Neural crest cell (in vitro differentiated cells): ENCODE measurements at regions not wholly inside any gene's neighbourhood (a gene's known extent, or its start where the extent isn't known, plus 50 kb on each side); places are given as distances from the start of the nearest gene placed in this dataset.

Experiments used
- DNase-seq: peaks from one replicate; pipeline ENCODE4 v3.0.0; 2021; ENCODE audit warnings: low read depth, mixed read lengths, low spot score
- H3K27ac Mint-ChIP-seq: one replicate; pipeline ENCODE4 v1.8.0; 2021; ENCODE audit warnings: mild to moderate bottlenecking, mixed read lengths; ENCODE audit not compliant: unreplicated experiment
- H3K27me3 Mint-ChIP-seq: 2 replicates; pipeline ENCODE4 v1.8.0; 2021; ENCODE audit warnings: low read depth, mild to moderate bottlenecking, mixed read lengths
- H3K36me3 Mint-ChIP-seq: 2 replicates; pipeline ENCODE4 v1.8.0; 2021; ENCODE audit warnings: low read depth, mild to moderate bottlenecking, mixed read lengths
- H3K4me1 Mint-ChIP-seq: 2 replicates; pipeline ENCODE4 v1.8.0; 2021; ENCODE audit warnings: mixed read lengths
- H3K4me3 Mint-ChIP-seq: one replicate; pipeline ENCODE4 v1.8.0; 2021; ENCODE audit warnings: mild to moderate bottlenecking, mixed read lengths
- H3K9me3 Mint-ChIP-seq: 2 replicates; pipeline ENCODE4 v1.8.0; 2021; ENCODE audit warnings: mixed read lengths
- TF ChIP-seq, protein P1 (sequence below): fragments of 200-600 bp; sonication (generic); conservative IDR thresholded peaks from 2 replicates; pipeline ENCODE4 v1.5.0; 2021; ENCODE audit warnings: antibody characterized with exemption, mild to moderate bottlenecking

DNA sequence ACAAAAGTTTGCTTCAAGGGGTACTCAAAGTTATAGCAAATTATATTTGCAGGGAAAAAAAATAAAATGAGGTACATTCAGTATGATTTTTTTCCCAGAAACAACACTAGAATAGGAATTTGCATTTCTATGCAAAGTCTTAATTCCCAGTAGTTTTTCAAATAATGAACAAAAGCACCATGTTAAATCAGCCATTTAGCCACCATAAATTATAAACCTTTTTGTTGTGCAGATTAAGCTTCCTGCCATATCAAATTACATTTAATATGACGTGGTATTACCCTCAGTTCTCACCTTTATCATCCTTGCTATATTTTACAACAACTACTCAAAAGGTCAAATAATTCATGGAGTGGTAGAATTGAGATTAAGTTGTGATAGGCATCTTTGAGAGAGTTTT, 136.6 kb upstream of the FRY start:
- Mint-ChIP-seq H3K36me3 (no peaks in the 10 kb centered on the region), H3K4me1 (peaks cover 11% of the 10 kb centered on the region), H3K27me3 (no peaks in the 10 kb centered on the region), H3K9me3 (no peaks in the 10 kb centered on the region), H3K27ac (no peak overlapping the region), H3K4me3 (no peak overlapping the region)
- TF ChIP-seq, protein P1, sequence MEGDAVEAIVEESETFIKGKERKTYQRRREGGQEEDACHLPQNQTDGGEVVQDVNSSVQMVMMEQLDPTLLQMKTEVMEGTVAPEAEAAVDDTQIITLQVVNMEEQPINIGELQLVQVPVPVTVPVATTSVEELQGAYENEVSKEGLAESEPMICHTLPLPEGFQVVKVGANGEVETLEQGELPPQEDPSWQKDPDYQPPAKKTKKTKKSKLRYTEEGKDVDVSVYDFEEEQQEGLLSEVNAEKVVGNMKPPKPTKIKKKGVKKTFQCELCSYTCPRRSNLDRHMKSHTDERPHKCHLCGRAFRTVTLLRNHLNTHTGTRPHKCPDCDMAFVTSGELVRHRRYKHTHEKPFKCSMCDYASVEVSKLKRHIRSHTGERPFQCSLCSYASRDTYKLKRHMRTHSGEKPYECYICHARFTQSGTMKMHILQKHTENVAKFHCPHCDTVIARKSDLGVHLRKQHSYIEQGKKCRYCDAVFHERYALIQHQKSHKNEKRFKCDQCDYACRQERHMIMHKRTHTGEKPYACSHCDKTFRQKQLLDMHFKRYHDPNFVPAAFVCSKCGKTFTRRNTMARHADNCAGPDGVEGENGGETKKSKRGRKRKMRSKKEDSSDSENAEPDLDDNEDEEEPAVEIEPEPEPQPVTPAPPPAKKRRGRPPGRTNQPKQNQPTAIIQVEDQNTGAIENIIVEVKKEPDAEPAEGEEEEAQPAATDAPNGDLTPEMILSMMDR = no peak
- no peak for DNase-seq

DNA sequence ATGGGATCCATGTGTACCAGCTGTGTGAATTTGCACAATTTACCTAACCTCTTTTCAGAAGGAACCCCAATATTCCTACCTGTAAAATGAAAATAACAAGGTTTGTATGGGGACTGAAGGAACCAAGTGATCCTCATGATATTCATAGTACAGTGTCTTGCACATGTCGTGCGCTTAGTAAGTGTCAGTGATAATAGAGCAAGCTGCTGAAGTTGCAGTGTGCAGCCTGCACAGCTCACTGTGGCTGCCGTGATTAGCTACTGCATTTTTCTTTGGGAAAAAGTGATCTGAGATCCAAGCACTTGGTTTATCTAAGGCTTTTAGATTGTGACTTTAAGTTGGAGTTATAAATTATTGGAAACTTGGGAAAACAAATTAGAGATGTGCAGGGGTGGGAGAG, 135.9 kb upstream of the FRY start:
- H3K9me3 Mint-ChIP-seq = no peaks in the 10 kb centered on the region
- no peaks in the 10 kb centered on the region for H3K27me3 Mint-ChIP-seq
- no peak for DNase-seq
- TF ChIP-seq, protein P1 = no peak
- peaks cover 11% of the 10 kb centered on the region for H3K4me1 Mint-ChIP-seq
- no peak overlapping the region for H3K4me3 Mint-ChIP-seq
- no peak overlapping the region for H3K27ac Mint-ChIP-seq
- no peaks in the 10 kb centered on the region for H3K36me3 Mint-ChIP-seq

- TF ChIP-seq, protein P1 = no peak
- no peak overlapping the region for H3K4me3 Mint-ChIP-seq
- H3K9me3 Mint-ChIP-seq = no peaks in the 10 kb centered on the region
- DNase-seq = no peak
- H3K27me3 Mint-ChIP-seq = no peaks in the 10 kb centered on the region
- H3K36me3 Mint-ChIP-seq = no peaks in the 10 kb centered on the region
- H3K27ac Mint-ChIP-seq = peak overlapping the region; percentile 5
- H3K4me1 Mint-ChIP-seq = peaks cover 11% of the 10 kb centered on the region
Measured at GRCh38 chr13:31896427-31896826, 135.1 kb upstream of the FRY start.

GRCh38 chr13:31898378-31899071, 133.0 kb upstream of the FRY start:
- no peaks in the 10 kb centered on the region for H3K27me3 Mint-ChIP-seq
- no peak overlapping the region for H3K4me3 Mint-ChIP-seq
- TF ChIP-seq, protein P1 = no peak
- H3K27ac Mint-ChIP-seq = no peak overlapping the region
- peaks cover 11% of the 10 kb centered on the region for H3K4me1 Mint-ChIP-seq
- no peaks in the 10 kb centered on the region for H3K9me3 Mint-ChIP-seq
- DNase-seq = no peak
- no peaks in the 10 kb centered on the region for H3K36me3 Mint-ChIP-seq

DNA sequence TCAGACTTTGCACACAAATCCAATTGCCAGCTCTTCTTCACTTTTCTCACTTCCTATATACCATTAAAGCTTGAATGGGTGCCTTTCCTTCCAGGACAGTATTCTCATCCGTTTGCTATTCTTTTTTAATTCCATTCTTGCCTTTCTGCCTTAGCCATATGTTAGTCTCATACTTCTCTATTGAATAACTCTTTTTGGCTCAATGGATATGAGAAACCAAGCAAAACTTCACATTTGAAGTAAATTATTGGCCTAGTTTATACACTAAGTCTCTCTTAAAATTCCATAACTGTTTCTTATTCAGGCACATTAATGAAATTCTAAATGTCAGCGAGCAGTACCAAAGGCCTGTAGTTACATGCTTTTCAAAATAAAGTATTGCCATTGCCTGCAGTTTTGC, 129.6 kb upstream of the FRY start:
- TF ChIP-seq, protein P1 = no peak
- Mint-ChIP-seq H3K27ac (no peak overlapping the region), H3K4me3 (no peak overlapping the region), H3K36me3 (no peaks in the 10 kb centered on the region), H3K9me3 (no peaks in the 10 kb centered on the region), H3K4me1 (peaks cover 9% of the 10 kb centered on the region), H3K27me3 (peaks cover 6% of the 10 kb centered on the region)
- DNase-seq = no peak
